ENCODE measurements at regions not wholly inside any gene's neighbourhood (a gene's known extent, or its start where the extent isn't known, plus 50 kb on each side); places are given as distances from the start of the nearest gene placed in this dataset.

GRCh38 chr4:127236889-127237288 lies 395.9 kb upstream of the INTU start:
- no peak for TF ChIP-seq CTCF (IDR thresholded peaks at IDR 0.05; ENCODE audit: extremely low read depth in 1 of 2, insufficient read depth in 1 of 2, low read depth in 1 of 2, low read length in 2 of 2)
- no peak for TF ChIP-seq JUN (IDR thresholded peaks at IDR 0.05; ENCODE audit: borderline replicate concordance, insufficient read depth, insufficient read length, low read depth)
